ENCODE measurements at regions not wholly inside any gene's neighbourhood (a gene's known extent, or its start where the extent isn't known, plus 50 kb on each side); places are given as distances from the start of the nearest gene placed in this dataset.
"Not testable (repeated sequence)": the region's sequence is repeated elsewhere in the genome, so short reads cannot be mapped to it uniquely, and the experiment has no call there.

GRCh38 chr1:64363111-64363510, 106.8 kb upstream of the CACHD1 start:
- DNase-seq = no peak

GRCh38 chr1:64363616-64364015, 106.3 kb upstream of the CACHD1 start:
- no peak for DNase-seq

- DNase-seq = no peak
These were observed 103.1 kb upstream of the CACHD1 start for GRCh38 chr1:64366821-64367220.

GRCh38 chr1:64368344-64368743, 101.6 kb upstream of the CACHD1 start:
- no peak for DNase-seq

- DNase-seq = no peak
These were observed 91.1 kb upstream of the CACHD1 start for GRCh38 chr1:64378826-64379225.

- no peak for DNase-seq
These were observed 82.3 kb upstream of the CACHD1 start for GRCh38 chr1:64387389-64388285.

GRCh38 chr1:64388336-64388735, 81.6 kb upstream of the CACHD1 start:
- no peak for DNase-seq

- no peak for DNase-seq
These were observed 77.8 kb upstream of the CACHD1 start for GRCh38 chr1:64392109-64392508.

- no peak for DNase-seq
These were observed 76.1 kb upstream of the CACHD1 start for GRCh38 chr1:64393790-64394189.

GRCh38 chr1:64396817-64397216, 73.1 kb upstream of the CACHD1 start:
- DNase-seq = no peak

GRCh38 chr1:64397541-64397940, 72.4 kb upstream of the CACHD1 start:
- no peak for DNase-seq

- DNase-seq = no peak
These were observed 71.0 kb upstream of the CACHD1 start for GRCh38 chr1:64398936-64399335.

GRCh38 chr1:64401285-64401684, 68.6 kb upstream of the CACHD1 start:
- no peak for DNase-seq

GRCh38 chr1:64403331-64403730, 66.6 kb upstream of the CACHD1 start:
- no peak for DNase-seq

GRCh38 chr1:64404202-64404601, 65.7 kb upstream of the CACHD1 start:
- DNase-seq = no peak

- no peak for DNase-seq
These were observed 64.1 kb upstream of the CACHD1 start for GRCh38 chr1:64405833-64406232.

- no peak for DNase-seq
These were observed 59.7 kb upstream of the CACHD1 start for GRCh38 chr1:64410217-64410616.

GRCh38 chr1:64414855-64415546, 54.9 kb upstream of the CACHD1 start:
- DNase-seq = not testable (repeated sequence)

GRCh38 chr1:64417803-64418202, 52.1 kb upstream of the CACHD1 start:
- DNase-seq = no peak

Measured in inflammatory macrophage treated with lipopolysaccharide for 1 hour (primary cell).